Stomach (tissue), 8 donors: ENCODE measurements at regions not wholly inside any gene's neighbourhood (a gene's known extent, or its start where the extent isn't known, plus 50 kb on each side); places are given as distances from the start of the nearest gene placed in this dataset.

ENCODE experiments used
- DNase-seq, 2 donors: peaks; one replicate each; pipeline versions ENCODE4 v3.0.0 to v3.0.0-alpha.2; 2013 to 2019
- H3K27ac ChIP-seq, 5 donors: fragments of 200-600 bp in 4 of 5; sonication (generic) in 4 of 5; one replicate each; pipeline ENCODE4 v1.5.1; 2013 to 2019; ENCODE audit warnings: mild to moderate bottlenecking in 1 of 5, moderate library complexity in 1 of 5
- H3K27me3 ChIP-seq, 3 donors: fragments of 200-600 bp; sonication (generic); one replicate each; pipeline ENCODE4 v1.5.1; 2017 to 2019; ENCODE audit warnings: mixed run types in 1 of 3
- H3K36me3 ChIP-seq, 4 donors: fragments of 200-600 bp; sonication (generic); 1 replicate in 3 of 4; 2 replicates in 1 of 4; pipeline ENCODE4 v1.5.1; 2016 to 2019
- H3K4me1 ChIP-seq, 4 donors: fragments of 200-600 bp; sonication (generic); one replicate each; pipeline ENCODE4 v1.5.1; 2016 to 2019
- H3K4me3 ChIP-seq, 4 donors: fragments of 200-600 bp; sonication (generic) in 3 of 4; one replicate each; pipeline ENCODE4 v1.5.1; 2016 to 2019; ENCODE audit warnings: mild to moderate bottlenecking in 1 of 4
- H3K9me3 ChIP-seq, 4 donors: fragments of 200-600 bp; sonication (generic); one replicate each; pipeline ENCODE4 v1.5.1; 2016 to 2019
- CTCF ChIP-seq, 7 experiments: fragments of 450-650 bp in 4 of 7; fragments of 200-600 bp in 3 of 7; sonication (generic) in 3 of 7; IDR thresholded peaks; one replicate each; pipeline ENCODE4 v1.5.1; 2016 to 2019; ENCODE audit warnings: antibody characterized with exemption in 7 of 7, control low read depth in 2 of 7, mild to moderate bottlenecking in 1 of 7
- EP300 ChIP-seq: sonication (generic); formaldehyde crosslinking; IDR thresholded peaks from one replicate; pipeline ENCODE4 v1.6.1; 2017; ENCODE audit warnings: antibody characterized with exemption
- POLR2A ChIP-seq, 4 donors: fragments of 450-650 bp; IDR thresholded peaks; one replicate each; pipeline ENCODE4 v1.6.1; 2016; ENCODE audit warnings: antibody characterized with exemption in 4 of 4, control low read depth in 2 of 4, mild to moderate bottlenecking in 1 of 4, moderate library complexity in 1 of 4
- POLR2AphosphoS5 ChIP-seq, 3 donors: sonication (generic); formaldehyde crosslinking; IDR thresholded peaks; one replicate each; pipeline ENCODE4 v1.6.1; 2016; ENCODE audit warnings: antibody characterized with exemption in 3 of 3
- WGBS, 5 donors: extraction: QIAGEN DNeasy Blood & Tissue Kit in 3 of 5; methylation state at CpG; one replicate each; pipeline versions ENCODE4 v1.1.5 to v1.1.7; 2013 to 2018; 5-methylcytosine and 5-hydroxymethylcytosine counted together
- intact Hi-C: fragments of 100-400 bp; cut with DNase I; formaldehyde crosslinking; loops from one replicate; pipeline ENCODE4 v1.15.1; 2023; ENCODE audit warnings: low total_unique reads
- donor health status: healthy with polysubstance abuse.
- donor health status: Bipolar disorder and iron deficiency.
- donor health status: healthy.

GRCh38 chr22:22088658-22089458 lies 106.3 kb upstream of the TOP3B start:
- TF ChIP-seq CTCF (IDR thresholded peaks at IDR 0.05) (no peak), POLR2A (IDR thresholded peaks at IDR 0.05) (no peak), EP300 (no peak), POLR2AphosphoS5 (IDR thresholded peaks at IDR 0.05) (no peak)
- 65 to 74% (median 68%) methylated on average over 8 to 9 of the region's 9 CpGs for WGBS, 5 donors
- Histone ChIP-seq H3K27ac (no peak overlapping the region), H3K9me3 (no peaks in the 10 kb centered on the region), H3K4me3 (no peak overlapping the region), H3K36me3 (no peaks in the 10 kb centered on the region), H3K27me3 (peaks cover 0 to 68% (median 10%) of the 10 kb centered on the region in 3 donors), H3K4me1 (no peaks in the 10 kb centered on the region)
- no peak for DNase-seq
- intact Hi-C loops: no loop called here

GRCh38 chr22:22087854-22088657 lies 105.5 kb upstream of the TOP3B start:
- Histone ChIP-seq H3K9me3 (no peaks in the 10 kb centered on the region), H3K27ac (no peak overlapping the region), H3K36me3 (no peaks in the 10 kb centered on the region), H3K4me1 (no peaks in the 10 kb centered on the region), H3K4me3 (no peak overlapping the region), H3K27me3 (peaks cover 0 to 64% (median 7%) of the 10 kb centered on the region in 3 donors)
- TF ChIP-seq CTCF (IDR thresholded peaks at IDR 0.05) (no peak), POLR2A (IDR thresholded peaks at IDR 0.05) (no peak), POLR2AphosphoS5 (IDR thresholded peaks at IDR 0.05) (no peak), EP300 (no peak)
- 82 to 92% (median 87%) methylated on average over 6 to 10 of the region's 10 CpGs for WGBS, 5 donors
- intact Hi-C loops: no loop called here
- no peak for DNase-seq

- Histone ChIP-seq H3K36me3 (no peaks in the 10 kb centered on the region), H3K27me3 (peaks cover 0 to 55% (median 7%) of the 10 kb centered on the region in 3 donors), H3K4me1 (no peaks in the 10 kb centered on the region), H3K4me3 (no peak overlapping the region), H3K9me3 (no peaks in the 10 kb centered on the region), H3K27ac (no peak overlapping the region)
- 48 to 78% (median 67%) methylated on average over 2 of the region's 2 CpGs for WGBS, 5 donors
- DNase-seq: no peak
- TF ChIP-seq EP300: no peak
- no peak for TF ChIP-seq POLR2A (IDR thresholded peaks at IDR 0.05)
- TF ChIP-seq CTCF (IDR thresholded peaks at IDR 0.05): no peak
- no peak for TF ChIP-seq POLR2AphosphoS5 (IDR thresholded peaks at IDR 0.05)
- intact Hi-C loops: no loop called here
These were observed 104.0 kb upstream of the TOP3B start for GRCh38 chr22:22086501-22087158.
